Vagina (tissue), 2 donors: ENCODE measurements at regions not wholly inside any gene's neighbourhood (a gene's known extent, or its start where the extent isn't known, plus 50 kb on each side); places are given as distances from the start of the nearest gene placed in this dataset.

Experiments used
- DNase-seq, 2 donors: peaks; one replicate each; pipeline ENCODE4 v3.0.0-alpha.2; 2017; ENCODE audit errors: extremely low spot score in 2 of 2
- H3K27ac ChIP-seq: fragments of 200-600 bp; sonication (generic); one replicate; pipeline ENCODE4 v1.5.1; 2019
- H3K27me3 ChIP-seq: fragments of 200-600 bp; sonication (generic); one replicate; pipeline ENCODE4 v1.5.1; 2019
- H3K36me3 ChIP-seq, 2 donors: fragments of 200-600 bp; sonication (generic); one replicate each; pipeline ENCODE4 v1.5.1; 2017 to 2019
- H3K4me1 ChIP-seq: fragments of 200-600 bp; sonication (generic); one replicate; pipeline ENCODE4 v1.5.1; 2019
- H3K4me3 ChIP-seq, 2 donors: fragments of 200-600 bp; sonication (generic); 1 replicate in 1 of 2; 2 replicates in 1 of 2; pipeline ENCODE4 v1.5.1; 2016 to 2019
- H3K9me3 ChIP-seq: fragments of 200-600 bp; sonication (generic); one replicate; pipeline ENCODE4 v1.5.1; 2019
- CTCF ChIP-seq, 3 experiments: fragments of 450-650 bp in 2 of 3; fragments of 200-600 bp in 1 of 3; sonication (generic) in 1 of 3; IDR thresholded peaks; one replicate each; pipeline ENCODE4 v1.5.1; 2017 to 2019; ENCODE audit warnings: antibody characterized with exemption in 3 of 3, mild to moderate bottlenecking in 2 of 3, moderate library complexity in 2 of 3
- POLR2A ChIP-seq, 2 donors: fragments of 450-650 bp; IDR thresholded peaks; one replicate each; pipeline ENCODE4 v1.6.1; 2017; ENCODE audit warnings: antibody characterized with exemption in 2 of 2, mild to moderate bottlenecking in 2 of 2, moderate library complexity in 2 of 2
- POLR2AphosphoS5 ChIP-seq, 2 donors: sonication (generic); formaldehyde crosslinking; IDR thresholded peaks; one replicate each; pipeline ENCODE4 v1.9.0; 2017; ENCODE audit warnings: antibody characterized with exemption in 2 of 2, mild to moderate bottlenecking in 2 of 2, low read depth in 1 of 2; ENCODE audit not compliant: insufficient read depth in 1 of 2
- intact Hi-C: fragments of 100-400 bp; cut with DNase I; formaldehyde crosslinking; loops from one replicate; pipeline ENCODE4 v1.15.1; 2023

- H3K4me1 ChIP-seq: peaks cover 10% of the 10 kb centered on the region
- H3K9me3 ChIP-seq: no peaks in the 10 kb centered on the region
- no peak for DNase-seq
- H3K27ac ChIP-seq: no peak overlapping the region
- H3K27me3 ChIP-seq: no peaks in the 10 kb centered on the region
- no peaks in the 10 kb centered on the region for H3K36me3 ChIP-seq
- no peak overlapping the region for H3K4me3 ChIP-seq
- intact Hi-C loops: no loop called here
- no peak for TF ChIP-seq POLR2AphosphoS5 (IDR thresholded peaks at IDR 0.05; ENCODE audit: insufficient read depth in 1 of 2, low read depth in 1 of 2)
These were observed 63.2 kb upstream of the USP24 start for GRCh38 chr1:55278378-55278777.

DNA sequence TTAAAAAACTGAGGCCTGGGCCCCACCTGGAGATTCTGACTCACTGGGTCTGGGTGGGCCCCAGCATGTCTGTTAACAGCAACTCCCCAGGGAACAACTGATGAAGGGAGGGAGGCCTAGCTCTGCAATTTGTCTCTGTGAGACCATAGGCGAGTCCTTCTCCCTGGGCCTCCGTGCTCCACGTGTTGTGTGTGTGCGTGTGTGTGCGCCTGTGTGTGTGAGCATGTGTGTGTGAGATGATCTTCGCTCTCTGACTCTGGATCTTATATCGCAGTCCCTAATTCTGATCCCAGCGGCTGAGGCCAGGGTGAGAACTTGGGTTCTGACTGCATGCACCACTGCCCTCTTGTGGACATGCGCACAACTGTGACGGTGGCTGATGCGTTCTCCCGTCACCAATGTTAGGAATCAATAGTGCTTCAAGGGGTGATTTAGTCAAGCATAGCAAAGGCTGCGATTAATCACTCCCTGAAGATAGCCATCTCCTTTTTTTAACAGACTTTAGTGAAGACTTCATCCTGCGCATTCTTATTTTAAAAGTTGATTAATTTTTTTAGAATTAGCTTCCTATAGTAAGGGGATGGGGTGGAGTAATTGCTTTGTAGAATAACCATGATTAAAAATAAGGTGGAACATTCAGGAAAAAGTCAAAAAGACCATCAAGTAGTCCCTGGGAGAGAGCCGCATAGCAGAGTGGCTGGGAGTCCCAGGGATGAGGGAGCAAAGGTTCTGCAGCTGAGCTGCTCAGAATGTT, 62.4 kb upstream of the USP24 start:
- Histone ChIP-seq H3K4me1 (peaks cover 10% of the 10 kb centered on the region), H3K36me3 (no peaks in the 10 kb centered on the region), H3K9me3 (no peaks in the 10 kb centered on the region), H3K27ac (no peak overlapping the region), H3K4me3 (no peak overlapping the region), H3K27me3 (no peaks in the 10 kb centered on the region)
- TF ChIP-seq CTCF (IDR thresholded peaks at IDR 0.05): peak; percentile 44 to 86 (median 80)
- no peak for TF ChIP-seq POLR2A (IDR thresholded peaks at IDR 0.05)
- intact Hi-C loops: loop anchor here (1.0 kb wide), 1 partner anchor 137 kb away; no protein-coding TSS in a partner anchor
- no peak for DNase-seq

DNA sequence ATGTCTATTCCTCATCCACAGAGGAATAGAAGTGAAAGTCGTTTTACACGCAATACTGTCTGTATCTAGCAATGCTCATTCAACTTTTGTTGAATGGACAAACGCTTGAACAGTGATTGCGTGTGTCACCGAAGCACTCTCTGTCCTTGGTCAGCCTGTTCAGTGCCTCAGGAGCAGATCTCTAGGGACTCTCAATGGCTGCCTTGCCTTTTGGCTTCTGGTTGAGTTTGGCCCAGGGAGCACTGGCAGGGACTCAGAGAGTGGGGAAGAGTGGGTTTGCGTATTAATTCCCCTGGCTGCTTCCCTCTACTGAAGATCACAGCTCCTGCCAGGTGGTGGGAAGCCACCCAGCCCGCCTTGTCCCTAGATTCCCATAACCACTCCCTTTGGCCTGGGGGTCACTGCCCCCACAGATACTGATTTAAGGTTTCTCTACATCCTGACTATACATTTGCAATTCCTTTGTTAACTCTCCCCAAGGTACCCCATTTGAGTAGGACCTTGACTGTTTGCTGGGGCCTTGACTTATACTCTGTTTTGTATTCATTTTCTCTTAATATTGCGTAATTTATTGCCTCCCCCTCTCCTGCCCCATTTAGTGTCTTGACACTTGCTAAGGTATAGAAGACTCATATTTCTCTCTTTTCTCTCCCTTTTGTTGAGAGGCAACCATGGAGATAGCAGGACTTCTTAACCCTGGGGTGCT, 61.7 kb upstream of the USP24 start:
- no peak overlapping the region for H3K4me3 ChIP-seq
- peaks cover 10% of the 10 kb centered on the region for H3K4me1 ChIP-seq
- intact Hi-C loops: loop anchor here (1.0 kb wide), 1 partner anchor 137 kb away; no protein-coding TSS in a partner anchor
- DNase-seq: no peak
- TF ChIP-seq POLR2A (IDR thresholded peaks at IDR 0.05): no peak
- no peak for TF ChIP-seq POLR2AphosphoS5 (IDR thresholded peaks at IDR 0.05; ENCODE audit: insufficient read depth in 1 of 2, low read depth in 1 of 2)
- TF ChIP-seq CTCF (IDR thresholded peaks at IDR 0.05): no peak
- no peaks in the 10 kb centered on the region for H3K27me3 ChIP-seq
- no peaks in the 10 kb centered on the region for H3K9me3 ChIP-seq
- H3K36me3 ChIP-seq: no peaks in the 10 kb centered on the region
- no peak overlapping the region for H3K27ac ChIP-seq

- H3K9me3 ChIP-seq: no peaks in the 10 kb centered on the region
- no peaks in the 10 kb centered on the region for H3K36me3 ChIP-seq
- no peaks in the 10 kb centered on the region for H3K27me3 ChIP-seq
- intact Hi-C loops: no loop called here
- H3K4me1 ChIP-seq: peaks cover 10% of the 10 kb centered on the region
- DNase-seq: no peak
- no peak overlapping the region for H3K27ac ChIP-seq
- H3K4me3 ChIP-seq: no peak overlapping the region
- TF ChIP-seq POLR2A (IDR thresholded peaks at IDR 0.05) (no peak), POLR2AphosphoS5 (IDR thresholded peaks at IDR 0.05; ENCODE audit: insufficient read depth in 1 of 2, low read depth in 1 of 2) (no peak), CTCF (IDR thresholded peaks at IDR 0.05) (no peak)
These were observed 60.8 kb upstream of the USP24 start for GRCh38 chr1:55275941-55276341.

GRCh38 chr1:55275151-55275748, 60.1 kb upstream of the USP24 start:
- Histone ChIP-seq H3K27me3 (no peaks in the 10 kb centered on the region), H3K9me3 (no peaks in the 10 kb centered on the region), H3K27ac (no peak overlapping the region), H3K4me3 (no peak overlapping the region), H3K36me3 (no peaks in the 10 kb centered on the region), H3K4me1 (peaks cover 10% of the 10 kb centered on the region)
- intact Hi-C loops: no loop called here
- TF ChIP-seq CTCF (IDR thresholded peaks at IDR 0.05) (no peak), POLR2A (IDR thresholded peaks at IDR 0.05) (no peak), POLR2AphosphoS5 (IDR thresholded peaks at IDR 0.05; ENCODE audit: insufficient read depth in 1 of 2, low read depth in 1 of 2) (no peak)
- no peak for DNase-seq
